Right atrium auricular region (tissue), 2 donors: ENCODE measurements at regions not wholly inside any gene's neighbourhood (a gene's known extent, or its start where the extent isn't known, plus 50 kb on each side); places are given as distances from the start of the nearest gene placed in this dataset.

Experiments
- DNase-seq: peaks from one replicate; pipeline ENCODE4 v3.0.0-alpha.2; 2019; ENCODE audit warnings: low spot score
- H3K27ac ChIP-seq, 2 donors: fragments of 200-600 bp; sonication (generic); 1 replicate in 1 of 2; 2 replicates in 1 of 2; pipeline ENCODE4 v1.5.1; 2016 to 2019
- H3K27me3 ChIP-seq, 2 donors: fragments of 200-600 bp; sonication (generic); one replicate each; pipeline versions ENCODE4 v1.5.1 to v1.6.0; 2017 to 2019
- H3K36me3 ChIP-seq: fragments of 200-600 bp; sonication (generic); one replicate; pipeline ENCODE4 v1.5.1; 2016
- H3K4me1 ChIP-seq, 2 donors: fragments of 200-600 bp; sonication (generic); one replicate each; pipeline versions ENCODE4 v1.5.1 to v1.6.0; 2017 to 2019
- H3K4me3 ChIP-seq, 2 donors: fragments of 200-600 bp; sonication (generic); 1 replicate in 1 of 2; 2 replicates in 1 of 2; pipeline ENCODE4 v1.5.1; 2017 to 2019; ENCODE audit warnings: mild to moderate bottlenecking in 1 of 2, moderate library complexity in 1 of 2
- H3K9me3 ChIP-seq, 2 donors: fragments of 200-600 bp; sonication (generic); one replicate each; pipeline ENCODE4 v1.5.1; 2019
- TF ChIP-seq, protein P1 (sequence below), 2 donors: fragments of 200-600 bp; sonication (generic); IDR thresholded peaks; one replicate each; pipeline ENCODE4 v1.5.1; 2019; ENCODE audit warnings: antibody characterized with exemption in 2 of 2

DNA sequence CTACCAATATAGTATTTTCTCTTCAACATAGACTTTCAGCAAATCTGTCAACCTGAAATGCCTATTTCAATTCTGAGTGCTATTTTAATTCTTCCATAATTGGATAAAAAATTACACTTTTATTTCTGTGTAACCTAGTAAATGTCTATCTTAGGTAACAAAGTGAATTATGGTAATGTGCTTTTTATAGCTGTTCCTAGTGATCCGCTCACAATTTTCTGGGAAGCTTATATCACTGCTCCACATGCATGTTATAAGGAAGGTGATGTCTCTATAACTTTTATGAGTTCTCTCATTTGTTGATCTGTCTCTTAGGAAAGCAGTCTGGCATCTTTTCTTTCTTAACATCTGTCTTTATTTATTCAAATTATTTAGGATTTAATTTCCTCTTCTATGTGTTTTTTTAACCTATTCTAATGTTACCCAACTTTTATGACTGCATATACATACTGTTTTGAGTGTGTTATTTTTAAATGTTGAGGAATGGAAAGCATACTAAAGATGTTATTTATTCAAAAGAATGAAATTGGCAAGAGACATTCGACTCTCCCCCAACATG lies 777.1 kb upstream of the MDGA2 start:
- H3K36me3 ChIP-seq: no peaks in the 10 kb centered on the region
- DNase-seq: no peak
- H3K27me3 ChIP-seq: no peaks in the 10 kb centered on the region
- no peak overlapping the region for H3K27ac ChIP-seq
- TF ChIP-seq, protein P1, sequence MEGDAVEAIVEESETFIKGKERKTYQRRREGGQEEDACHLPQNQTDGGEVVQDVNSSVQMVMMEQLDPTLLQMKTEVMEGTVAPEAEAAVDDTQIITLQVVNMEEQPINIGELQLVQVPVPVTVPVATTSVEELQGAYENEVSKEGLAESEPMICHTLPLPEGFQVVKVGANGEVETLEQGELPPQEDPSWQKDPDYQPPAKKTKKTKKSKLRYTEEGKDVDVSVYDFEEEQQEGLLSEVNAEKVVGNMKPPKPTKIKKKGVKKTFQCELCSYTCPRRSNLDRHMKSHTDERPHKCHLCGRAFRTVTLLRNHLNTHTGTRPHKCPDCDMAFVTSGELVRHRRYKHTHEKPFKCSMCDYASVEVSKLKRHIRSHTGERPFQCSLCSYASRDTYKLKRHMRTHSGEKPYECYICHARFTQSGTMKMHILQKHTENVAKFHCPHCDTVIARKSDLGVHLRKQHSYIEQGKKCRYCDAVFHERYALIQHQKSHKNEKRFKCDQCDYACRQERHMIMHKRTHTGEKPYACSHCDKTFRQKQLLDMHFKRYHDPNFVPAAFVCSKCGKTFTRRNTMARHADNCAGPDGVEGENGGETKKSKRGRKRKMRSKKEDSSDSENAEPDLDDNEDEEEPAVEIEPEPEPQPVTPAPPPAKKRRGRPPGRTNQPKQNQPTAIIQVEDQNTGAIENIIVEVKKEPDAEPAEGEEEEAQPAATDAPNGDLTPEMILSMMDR (IDR thresholded peaks at IDR 0.05): no peak
- no peak overlapping the region for H3K4me3 ChIP-seq
- no peaks in the 10 kb centered on the region for H3K9me3 ChIP-seq
- H3K4me1 ChIP-seq: no peaks in the 10 kb centered on the region

DNA sequence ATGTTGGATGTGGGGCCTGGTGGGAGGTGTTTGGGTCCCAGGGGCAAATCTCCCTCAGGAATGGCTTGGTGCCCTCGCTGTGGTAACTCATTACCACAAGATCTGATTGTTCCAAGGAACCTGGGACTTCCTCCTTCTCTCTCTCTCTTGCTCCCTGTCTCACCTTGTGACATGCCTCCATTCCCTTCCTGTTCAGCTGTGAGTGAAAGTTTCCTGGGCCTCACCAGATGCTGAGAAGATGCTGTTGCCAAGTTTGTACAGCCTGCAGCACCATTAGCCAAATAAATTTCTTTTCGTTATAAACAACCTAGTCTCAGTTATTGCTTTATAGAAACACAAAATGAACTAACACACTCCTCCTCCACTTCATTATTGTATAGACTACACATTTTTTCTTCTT lies 759.8 kb upstream of the MDGA2 start:
- TF ChIP-seq, protein P1 (IDR thresholded peaks at IDR 0.05): no peak
- H3K4me1 ChIP-seq: no peaks in the 10 kb centered on the region
- no peak for DNase-seq
- H3K27me3 ChIP-seq: no peaks in the 10 kb centered on the region
- H3K27ac ChIP-seq: no peak overlapping the region
- H3K9me3 ChIP-seq: no peaks in the 10 kb centered on the region
- no peak overlapping the region for H3K4me3 ChIP-seq
- no peaks in the 10 kb centered on the region for H3K36me3 ChIP-seq

DNA sequence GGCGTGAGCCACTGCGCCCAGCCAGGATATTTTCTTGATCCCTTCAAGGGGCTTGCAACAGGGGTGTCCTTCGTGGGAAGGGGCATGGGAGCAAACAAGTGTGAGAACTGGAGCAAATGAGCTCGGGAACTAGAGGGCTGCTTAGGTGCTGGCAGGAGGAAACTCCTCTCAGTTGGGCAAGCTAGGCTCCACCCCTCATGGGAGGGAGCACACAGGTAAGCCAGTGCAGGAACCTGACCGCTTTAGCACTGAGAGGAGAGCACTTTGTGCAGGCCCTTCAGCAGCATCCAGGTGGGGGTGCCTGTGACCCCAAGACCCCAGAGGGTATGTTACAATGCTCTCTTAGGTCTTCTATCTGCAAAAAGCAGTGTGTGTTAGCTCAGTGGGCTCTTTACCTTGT lies 755.4 kb upstream of the MDGA2 start:
- no peaks in the 10 kb centered on the region for H3K9me3 ChIP-seq
- no peak for DNase-seq
- H3K4me1 ChIP-seq: no peaks in the 10 kb centered on the region
- H3K27me3 ChIP-seq: no peaks in the 10 kb centered on the region
- H3K36me3 ChIP-seq: no peaks in the 10 kb centered on the region
- TF ChIP-seq, protein P1 (IDR thresholded peaks at IDR 0.05): no peak
- no peak overlapping the region for H3K27ac ChIP-seq
- H3K4me3 ChIP-seq: no peak overlapping the region

DNA sequence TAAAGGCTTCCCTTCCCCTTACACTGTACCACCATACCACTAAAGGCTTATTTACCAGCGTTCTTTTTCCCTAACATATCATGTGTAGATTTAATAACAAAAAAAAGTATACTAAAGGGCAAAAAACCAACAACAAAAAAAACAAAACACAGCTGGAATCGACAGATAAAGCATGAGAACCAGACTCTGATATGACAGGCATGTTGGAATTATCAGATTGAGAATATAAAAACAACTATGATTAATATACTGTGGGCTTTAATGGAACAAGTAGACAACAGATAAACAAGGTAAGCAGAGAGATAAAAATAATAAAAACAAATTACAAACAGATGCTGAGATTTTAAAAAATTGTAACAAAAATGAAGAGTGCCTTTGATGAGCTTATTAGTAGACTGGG lies 754.1 kb upstream of the MDGA2 start:
- H3K27ac ChIP-seq: no peak overlapping the region
- DNase-seq: no peak
- no peak overlapping the region for H3K4me3 ChIP-seq
- no peaks in the 10 kb centered on the region for H3K9me3 ChIP-seq
- no peaks in the 10 kb centered on the region for H3K27me3 ChIP-seq
- no peaks in the 10 kb centered on the region for H3K4me1 ChIP-seq
- H3K36me3 ChIP-seq: no peaks in the 10 kb centered on the region
- TF ChIP-seq, protein P1 (IDR thresholded peaks at IDR 0.05): no peak

DNA sequence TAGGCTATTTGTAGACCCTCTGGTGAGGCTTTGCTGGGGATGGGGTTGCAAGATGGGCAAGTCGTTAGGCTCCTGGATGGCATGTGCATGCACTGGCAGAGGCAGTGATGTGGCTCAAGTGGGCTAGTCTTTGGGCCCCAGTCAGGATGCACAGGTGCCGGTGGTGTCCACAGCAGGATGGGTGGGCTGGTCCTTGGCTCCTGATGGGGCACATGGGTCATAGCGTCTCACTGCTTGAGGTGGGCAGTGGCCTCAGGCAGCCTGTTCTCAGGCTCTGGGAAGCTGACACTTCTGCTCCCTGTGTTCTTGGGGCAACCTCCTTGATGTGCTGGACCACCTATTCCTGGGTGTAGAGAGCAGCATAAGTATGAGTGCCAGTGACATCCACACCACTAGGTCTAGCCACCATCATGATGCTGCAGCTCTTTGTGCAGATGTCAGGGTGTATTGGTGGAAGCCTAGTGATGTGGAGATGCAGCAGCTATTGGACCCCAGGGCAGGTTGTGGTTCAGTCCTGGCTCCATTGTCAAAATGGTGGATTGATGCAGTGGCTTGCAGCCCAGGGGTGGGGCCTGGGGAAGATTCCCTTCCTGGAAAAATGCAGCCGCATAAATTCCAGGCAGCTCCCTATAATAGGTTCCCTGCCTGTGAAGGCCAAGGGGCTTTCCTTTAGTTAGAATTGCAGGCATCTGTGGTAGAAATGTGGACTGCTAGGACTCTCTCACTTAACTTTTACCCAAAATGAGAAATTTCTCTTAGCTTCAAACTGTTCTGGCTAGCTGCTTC lies 742.5 kb upstream of the MDGA2 start:
- H3K4me3 ChIP-seq: no peak overlapping the region
- TF ChIP-seq, protein P1 (IDR thresholded peaks at IDR 0.05): no peak
- H3K36me3 ChIP-seq: no peaks in the 10 kb centered on the region
- no peaks in the 10 kb centered on the region for H3K4me1 ChIP-seq
- H3K27ac ChIP-seq: no peak overlapping the region
- no peak for DNase-seq
- H3K9me3 ChIP-seq: peaks cover 0 to 7% of the 10 kb centered on the region in 2 donors
- no peaks in the 10 kb centered on the region for H3K27me3 ChIP-seq
